DND-41 (cell line): ENCODE measurements at regions not wholly inside any gene's neighbourhood (a gene's known extent, or its start where the extent isn't known, plus 50 kb on each side); places are given as distances from the start of the nearest gene placed in this dataset.

Experiments used
- ATAC-seq: fragments of 200-7000 bp; cut with Tn5 transposase; 3 replicates; pipeline ENCODE4 v1.9.1; 2021; ENCODE audit warnings: low read depth; ENCODE audit not compliant: insufficient read depth
- DNase-seq: peaks from one replicate; pipeline ENCODE4 v3.0.0-alpha.2; 2020
- H2AFZ ChIP-seq: 2 replicates; pipeline ENCODE4 v1.6.0; 2012; ENCODE audit warnings: low read depth, low read length
- H3K27ac ChIP-seq: 2 replicates; pipeline ENCODE4 v1.5.1; 2012; ENCODE audit warnings: low read length, inconsistent platforms
- H3K27me3 ChIP-seq: fragments of 200-600 bp; sonication (generic); 2 replicates; pipeline ENCODE4 v1.6.0; 2012; ENCODE audit warnings: low read length, mild to moderate bottlenecking, inconsistent platforms; ENCODE audit not compliant: insufficient read depth, poor library complexity
- H3K36me3 ChIP-seq: 2 replicates; pipeline ENCODE4 v1.5.1; 2012; ENCODE audit warnings: low read length, inconsistent platforms; ENCODE audit not compliant: insufficient read depth
- H3K4me1 ChIP-seq: 2 replicates; pipeline ENCODE4 v1.5.1; 2012; ENCODE audit warnings: mild to moderate bottlenecking, low read length; ENCODE audit not compliant: insufficient read depth
- H3K4me2 ChIP-seq: 2 replicates; pipeline ENCODE4 v1.6.0; 2012; ENCODE audit warnings: mild to moderate bottlenecking, moderate library complexity, low read length, inconsistent platforms; ENCODE audit not compliant: insufficient read depth
- H3K4me3 ChIP-seq, 2 experiments: fragments of 200-600 bp in 1 of 2; shearing (Covaris generic) in 1 of 2; 2 replicates each; pipeline ENCODE4 v1.5.1; 2012 to 2016; ENCODE audit warnings: inconsistent platforms in 2 of 2, low read length in 2 of 2, mild to moderate bottlenecking in 2 of 2, low read depth in 1 of 2, moderate library complexity in 1 of 2
- H3K79me2 ChIP-seq: 2 replicates; pipeline ENCODE4 v1.6.0; 2012; ENCODE audit warnings: low read length, inconsistent platforms; ENCODE audit not compliant: insufficient read depth
- H3K9ac ChIP-seq: 2 replicates; pipeline ENCODE4 v1.6.0; 2012; ENCODE audit warnings: low read depth, mild to moderate bottlenecking, inconsistent platforms, low read length, moderate library complexity
- H3K9me3 ChIP-seq: 2 replicates; pipeline ENCODE4 v1.5.1; 2012; ENCODE audit warnings: low read length, moderate library complexity, mild to moderate bottlenecking, inconsistent platforms; ENCODE audit not compliant: insufficient read depth, severe bottlenecking
- H4K20me1 ChIP-seq: 2 replicates; pipeline ENCODE4 v1.6.0; 2012; ENCODE audit warnings: low read length; ENCODE audit not compliant: insufficient read depth
- EZH2 ChIP-seq: IDR thresholded peaks from 3 replicates; pipeline ENCODE4 v1.6.1; 2012; ENCODE audit warnings: borderline replicate concordance, low read depth, mild to moderate bottlenecking, moderate library complexity, low read length, inconsistent platforms; ENCODE audit not compliant: severe bottlenecking
- TF ChIP-seq, protein P1 (sequence below): IDR thresholded peaks from 2 replicates; pipeline ENCODE4 v1.5.1; 2012; ENCODE audit warnings: borderline replicate concordance, low read length, moderate library complexity, mild to moderate bottlenecking; ENCODE audit not compliant: poor library complexity, severe bottlenecking; ENCODE audit errors: extremely low read depth

DNA sequence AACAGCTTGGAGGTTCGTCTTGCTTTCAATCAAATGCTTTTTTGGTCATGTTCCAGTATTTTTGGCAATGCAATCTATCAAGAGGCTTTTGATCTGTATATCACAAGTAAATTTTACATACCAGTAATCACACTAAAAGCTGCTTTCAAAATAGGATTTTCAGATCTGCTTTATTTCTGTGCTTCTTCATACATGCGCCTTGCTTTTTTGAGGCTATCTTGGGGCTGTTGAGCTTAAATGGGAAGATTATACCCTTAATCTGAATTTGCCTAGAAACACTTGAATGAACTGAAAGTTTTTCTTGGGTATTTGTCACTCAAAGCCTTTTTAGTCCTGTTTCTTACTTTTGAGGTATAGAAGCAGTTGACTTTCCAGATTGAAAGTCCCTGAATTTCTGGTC lies 62.1 kb upstream of the DCBLD2 start:
- no peak overlapping the region for H3K4me3 ChIP-seq
- no peak overlapping the region for H2AFZ ChIP-seq
- H3K4me1 ChIP-seq = no peaks in the 10 kb centered on the region
- H3K9me3 ChIP-seq = no peaks in the 10 kb centered on the region
- no peak for ATAC-seq
- H3K4me2 ChIP-seq = no peak overlapping the region
- no peak overlapping the region for H3K9ac ChIP-seq
- no peak for DNase-seq
- TF ChIP-seq, protein P1, sequence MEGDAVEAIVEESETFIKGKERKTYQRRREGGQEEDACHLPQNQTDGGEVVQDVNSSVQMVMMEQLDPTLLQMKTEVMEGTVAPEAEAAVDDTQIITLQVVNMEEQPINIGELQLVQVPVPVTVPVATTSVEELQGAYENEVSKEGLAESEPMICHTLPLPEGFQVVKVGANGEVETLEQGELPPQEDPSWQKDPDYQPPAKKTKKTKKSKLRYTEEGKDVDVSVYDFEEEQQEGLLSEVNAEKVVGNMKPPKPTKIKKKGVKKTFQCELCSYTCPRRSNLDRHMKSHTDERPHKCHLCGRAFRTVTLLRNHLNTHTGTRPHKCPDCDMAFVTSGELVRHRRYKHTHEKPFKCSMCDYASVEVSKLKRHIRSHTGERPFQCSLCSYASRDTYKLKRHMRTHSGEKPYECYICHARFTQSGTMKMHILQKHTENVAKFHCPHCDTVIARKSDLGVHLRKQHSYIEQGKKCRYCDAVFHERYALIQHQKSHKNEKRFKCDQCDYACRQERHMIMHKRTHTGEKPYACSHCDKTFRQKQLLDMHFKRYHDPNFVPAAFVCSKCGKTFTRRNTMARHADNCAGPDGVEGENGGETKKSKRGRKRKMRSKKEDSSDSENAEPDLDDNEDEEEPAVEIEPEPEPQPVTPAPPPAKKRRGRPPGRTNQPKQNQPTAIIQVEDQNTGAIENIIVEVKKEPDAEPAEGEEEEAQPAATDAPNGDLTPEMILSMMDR = no peak
- no peak for TF ChIP-seq EZH2
- no peaks in the 10 kb centered on the region for H4K20me1 ChIP-seq
- no peak overlapping the region for H3K27ac ChIP-seq
- H3K27me3 ChIP-seq = peaks cover 5% of the 10 kb centered on the region
- no peaks in the 10 kb centered on the region for H3K36me3 ChIP-seq
- H3K79me2 ChIP-seq = no peaks in the 10 kb centered on the region

DNA sequence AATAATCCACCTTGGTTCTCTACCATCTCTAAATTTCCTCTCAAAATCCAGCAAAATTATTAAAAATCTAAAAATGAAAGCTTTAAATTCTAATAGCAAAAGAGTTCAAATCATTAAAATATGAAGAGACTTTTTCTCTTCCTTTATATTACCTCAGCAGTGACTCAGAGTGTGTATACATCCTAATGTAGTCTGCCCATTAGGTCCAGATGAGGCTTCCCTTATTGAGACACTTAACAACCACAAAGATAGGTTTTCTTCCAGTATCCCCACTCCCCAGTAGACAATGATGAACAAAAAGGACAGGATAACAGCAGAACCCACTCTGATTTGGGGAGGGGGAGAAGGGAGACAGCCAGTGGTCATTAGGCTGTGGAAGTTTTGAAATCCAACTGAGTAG lies 61.5 kb upstream of the DCBLD2 start:
- ATAC-seq = no peak
- no peak overlapping the region for H3K4me3 ChIP-seq
- H3K4me2 ChIP-seq = no peak overlapping the region
- H3K27ac ChIP-seq = no peak overlapping the region
- H3K9ac ChIP-seq = no peak overlapping the region
- DNase-seq = no peak
- H3K4me1 ChIP-seq = no peaks in the 10 kb centered on the region
- no peaks in the 10 kb centered on the region for H3K79me2 ChIP-seq
- TF ChIP-seq, protein P1 = no peak
- TF ChIP-seq EZH2 = no peak
- peaks cover 5% of the 10 kb centered on the region for H3K27me3 ChIP-seq
- no peaks in the 10 kb centered on the region for H3K9me3 ChIP-seq
- no peaks in the 10 kb centered on the region for H3K36me3 ChIP-seq
- H2AFZ ChIP-seq = no peak overlapping the region
- H4K20me1 ChIP-seq = no peaks in the 10 kb centered on the region

DNA sequence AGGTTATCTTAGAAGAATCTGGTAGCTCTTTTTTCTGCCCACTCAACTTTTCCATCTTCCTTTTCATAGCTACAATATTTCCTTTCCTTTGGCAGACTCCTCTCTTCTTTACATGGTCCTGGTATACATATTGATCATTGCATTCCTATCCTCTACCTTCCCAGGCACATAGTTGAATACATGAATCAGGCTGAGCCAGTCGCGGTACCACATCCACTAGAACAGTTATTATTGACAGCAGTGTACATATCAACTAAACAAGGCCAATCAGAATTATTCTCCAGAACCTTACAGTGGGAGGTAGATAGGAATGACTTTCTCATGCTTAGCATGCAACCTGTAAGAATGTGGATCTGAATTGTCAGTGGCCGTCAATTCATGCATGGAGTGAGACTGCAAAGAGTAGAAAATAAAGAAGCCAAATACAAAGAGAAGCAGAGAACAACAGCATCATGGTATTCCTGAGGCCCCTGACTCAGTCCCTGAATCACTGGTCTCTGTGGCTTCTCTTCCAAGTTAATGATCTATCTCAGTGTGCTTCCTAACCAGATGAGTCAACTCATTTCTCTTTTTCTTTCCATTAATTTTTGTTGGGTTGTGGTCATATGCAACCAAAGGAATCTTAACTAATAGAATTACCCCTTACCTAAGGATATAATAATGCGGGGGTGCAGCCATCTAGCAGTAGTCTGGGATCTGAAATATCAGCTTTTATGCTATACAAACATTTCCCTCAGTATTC lies 60.9 kb upstream of the DCBLD2 start:
- H3K4me3 ChIP-seq = no peak overlapping the region
- H3K4me1 ChIP-seq = no peaks in the 10 kb centered on the region
- DNase-seq (no peak), ATAC-seq (no peak)
- no peak for TF ChIP-seq EZH2
- TF ChIP-seq, protein P1 = no peak
- no peak overlapping the region for H3K9ac ChIP-seq
- H2AFZ ChIP-seq = no peak overlapping the region
- no peaks in the 10 kb centered on the region for H3K9me3 ChIP-seq
- no peaks in the 10 kb centered on the region for H3K36me3 ChIP-seq
- H4K20me1 ChIP-seq = no peaks in the 10 kb centered on the region
- peaks cover 5% of the 10 kb centered on the region for H3K27me3 ChIP-seq
- no peak overlapping the region for H3K4me2 ChIP-seq
- H3K79me2 ChIP-seq = no peaks in the 10 kb centered on the region
- no peak overlapping the region for H3K27ac ChIP-seq
